ENCODE measurements at regions not wholly inside any gene's neighbourhood (a gene's known extent, or its start where the extent isn't known, plus 50 kb on each side); places are given as distances from the start of the nearest gene placed in this dataset.

DNA sequence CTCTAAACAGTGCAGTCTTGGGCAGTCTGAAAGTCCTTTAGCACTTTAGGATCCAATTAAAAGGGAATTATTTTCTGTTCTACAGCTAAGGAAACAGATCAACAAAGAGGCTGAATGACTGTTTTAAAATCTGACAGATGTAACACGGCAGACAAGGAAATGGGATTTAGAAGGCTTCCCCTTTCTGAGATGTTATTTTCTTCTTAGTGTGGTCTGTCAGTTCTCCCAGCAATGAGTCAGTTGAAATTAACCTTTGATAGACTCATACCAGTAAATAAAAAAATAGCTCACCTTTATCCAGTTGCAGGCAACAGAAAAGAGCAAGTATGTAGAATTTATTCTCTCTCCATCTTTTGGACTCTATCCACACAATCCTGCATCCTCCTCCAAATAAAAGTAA, 98.1 kb downstream of the NEDD1 start:
- no peak for ATAC-seq
- no peak for TF ChIP-seq ZC3H10 (CRISPR knock-in tag; IDR thresholded peaks at IDR 0.05)
- TF ChIP-seq ESRRG (CRISPR knock-in tag; IDR thresholded peaks at IDR 0.05): no peak
- no peak for TF ChIP-seq TCF4 (CRISPR knock-in tag; IDR thresholded peaks at IDR 0.05; ENCODE audit: borderline replicate concordance)
- TF ChIP-seq RARB (CRISPR knock-in tag; IDR thresholded peaks at IDR 0.05): no peak
- no peak for TF ChIP-seq BACH2 (CRISPR knock-in tag; IDR thresholded peaks at IDR 0.05; ENCODE audit: borderline replicate concordance)
- TF ChIP-seq PPARA (CRISPR knock-in tag; IDR thresholded peaks at IDR 0.05; ENCODE audit: borderline replicate concordance): no peak
- TF ChIP-seq GLIS3 (CRISPR knock-in tag; IDR thresholded peaks at IDR 0.05): no peak
- no peak for TF ChIP-seq TSHZ2 (CRISPR knock-in tag; IDR thresholded peaks at IDR 0.05)
- no peak for TF ChIP-seq CSDC2 (CRISPR knock-in tag; IDR thresholded peaks at IDR 0.05)
- no peak for TF ChIP-seq TOX (CRISPR knock-in tag; IDR thresholded peaks at IDR 0.05; ENCODE audit: borderline replicate concordance)
- TF ChIP-seq ZNF70 (CRISPR knock-in tag; IDR thresholded peaks at IDR 0.05): no peak
- TF ChIP-seq, protein P1, sequence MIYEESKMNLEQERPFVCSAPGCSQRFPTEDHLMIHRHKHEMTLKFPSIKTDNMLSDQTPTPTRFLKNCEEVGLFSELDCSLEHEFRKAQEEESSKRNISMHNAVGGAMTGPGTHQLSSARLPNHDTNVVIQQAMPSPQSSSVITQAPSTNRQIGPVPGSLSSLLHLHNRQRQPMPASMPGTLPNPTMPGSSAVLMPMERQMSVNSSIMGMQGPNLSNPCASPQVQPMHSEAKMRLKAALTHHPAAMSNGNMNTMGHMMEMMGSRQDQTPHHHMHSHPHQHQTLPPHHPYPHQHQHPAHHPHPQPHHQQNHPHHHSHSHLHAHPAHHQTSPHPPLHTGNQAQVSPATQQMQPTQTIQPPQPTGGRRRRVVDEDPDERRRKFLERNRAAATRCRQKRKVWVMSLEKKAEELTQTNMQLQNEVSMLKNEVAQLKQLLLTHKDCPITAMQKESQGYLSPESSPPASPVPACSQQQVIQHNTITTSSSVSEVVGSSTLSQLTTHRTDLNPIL (CRISPR knock-in tag; IDR thresholded peaks at IDR 0.05; ENCODE audit: low read depth): no peak
- TF ChIP-seq SNAI2 (CRISPR knock-in tag; IDR thresholded peaks at IDR 0.05): no peak
- no peak for TF ChIP-seq ZFP30 (CRISPR knock-in tag; IDR thresholded peaks at IDR 0.05)
- no peak for TF ChIP-seq ZNF8 (CRISPR knock-in tag; IDR thresholded peaks at IDR 0.05)
- TF ChIP-seq ZNF565 (CRISPR knock-in tag; conservative IDR thresholded peaks at IDR 0.05; ENCODE audit: low read depth): no peak
- TF ChIP-seq, protein P2, sequence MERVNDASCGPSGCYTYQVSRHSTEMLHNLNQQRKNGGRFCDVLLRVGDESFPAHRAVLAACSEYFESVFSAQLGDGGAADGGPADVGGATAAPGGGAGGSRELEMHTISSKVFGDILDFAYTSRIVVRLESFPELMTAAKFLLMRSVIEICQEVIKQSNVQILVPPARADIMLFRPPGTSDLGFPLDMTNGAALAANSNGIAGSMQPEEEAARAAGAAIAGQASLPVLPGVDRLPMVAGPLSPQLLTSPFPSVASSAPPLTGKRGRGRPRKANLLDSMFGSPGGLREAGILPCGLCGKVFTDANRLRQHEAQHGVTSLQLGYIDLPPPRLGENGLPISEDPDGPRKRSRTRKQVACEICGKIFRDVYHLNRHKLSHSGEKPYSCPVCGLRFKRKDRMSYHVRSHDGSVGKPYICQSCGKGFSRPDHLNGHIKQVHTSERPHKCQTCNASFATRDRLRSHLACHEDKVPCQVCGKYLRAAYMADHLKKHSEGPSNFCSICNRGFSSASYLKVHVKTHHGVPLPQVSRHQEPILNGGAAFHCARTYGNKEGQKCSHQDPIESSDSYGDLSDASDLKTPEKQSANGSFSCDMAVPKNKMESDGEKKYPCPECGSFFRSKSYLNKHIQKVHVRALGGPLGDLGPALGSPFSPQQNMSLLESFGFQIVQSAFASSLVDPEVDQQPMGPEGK (CRISPR knock-in tag; IDR thresholded peaks at IDR 0.05; ENCODE audit: borderline replicate concordance): no peak
- no peak for TF ChIP-seq ISL1 (CRISPR knock-in tag; IDR thresholded peaks at IDR 0.05)
- no peak for TF ChIP-seq ZFP3 (CRISPR knock-in tag; IDR thresholded peaks at IDR 0.05)
- no peak for TF ChIP-seq OSR1 (CRISPR knock-in tag; IDR thresholded peaks at IDR 0.05)

DNA sequence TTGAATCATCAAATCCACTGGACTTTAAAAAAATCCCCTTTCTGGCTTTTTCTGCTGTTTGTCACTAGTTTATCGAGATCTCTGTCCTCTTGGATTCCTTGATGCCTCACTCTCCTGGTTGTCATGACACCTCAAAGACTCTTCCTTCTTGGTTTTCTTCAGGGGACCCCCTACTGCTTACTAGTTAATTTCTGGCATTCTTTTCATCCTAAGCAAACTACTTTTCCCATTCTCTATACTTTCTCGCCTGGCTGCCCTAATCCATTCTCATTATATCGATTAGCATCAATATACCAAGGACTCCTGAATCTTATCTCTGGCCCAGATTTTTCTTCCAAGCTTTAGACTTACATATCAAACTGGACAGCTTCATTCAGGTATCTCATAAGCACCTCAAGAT, 98.6 kb downstream of the NEDD1 start:
- TF ChIP-seq ZNF565 (CRISPR knock-in tag; conservative IDR thresholded peaks at IDR 0.05; ENCODE audit: low read depth) (no peak), ARNTL (CRISPR knock-in tag; IDR thresholded peaks at IDR 0.05; ENCODE audit: borderline replicate concordance, low read depth) (no peak), OSR1 (CRISPR knock-in tag; IDR thresholded peaks at IDR 0.05) (no peak), RARB (CRISPR knock-in tag; IDR thresholded peaks at IDR 0.05) (no peak), ZNF8 (CRISPR knock-in tag; IDR thresholded peaks at IDR 0.05) (no peak), ZFP30 (CRISPR knock-in tag; IDR thresholded peaks at IDR 0.05) (no peak), ESRRG (CRISPR knock-in tag; IDR thresholded peaks at IDR 0.05) (no peak), ISL1 (CRISPR knock-in tag; IDR thresholded peaks at IDR 0.05) (no peak), CSDC2 (CRISPR knock-in tag; IDR thresholded peaks at IDR 0.05) (no peak), ZNF70 (CRISPR knock-in tag; IDR thresholded peaks at IDR 0.05) (no peak), POU6F1 (CRISPR knock-in tag; IDR thresholded peaks at IDR 0.05; ENCODE audit: borderline replicate concordance, low read depth) (no peak), GLIS3 (CRISPR knock-in tag; IDR thresholded peaks at IDR 0.05) (no peak), BACH2 (CRISPR knock-in tag; IDR thresholded peaks at IDR 0.05; ENCODE audit: borderline replicate concordance) (no peak), PPARA (CRISPR knock-in tag; IDR thresholded peaks at IDR 0.05; ENCODE audit: borderline replicate concordance) (no peak), CSRNP3 (CRISPR knock-in tag; IDR thresholded peaks at IDR 0.05) (no peak)
- TF ChIP-seq, protein P1 (CRISPR knock-in tag; IDR thresholded peaks at IDR 0.05; ENCODE audit: low read depth): no peak
- ATAC-seq: no peak

All from SK-N-SH treated with all-trans-retinoic acid at 6 μM for 48 hours (cell line).